Loucy (cell line): ENCODE measurements at regions not wholly inside any gene's neighbourhood (a gene's known extent, or its start where the extent isn't known, plus 50 kb on each side); places are given as distances from the start of the nearest gene placed in this dataset.

Source experiments
- H2AFZ ChIP-seq: fragments of 200-600 bp; sonication (generic); 2 replicates; pipeline ENCODE4 v1.6.0; 2016; ENCODE audit warnings: antibody characterized with exemption, mild to moderate bottlenecking, low read length, moderate library complexity
- H3F3A ChIP-seq: fragments of 200-600 bp; 2 replicates; pipeline ENCODE4 v1.6.0; 2016; ENCODE audit warnings: antibody characterized with exemption, low read depth, mild to moderate bottlenecking
- H3K27me3 ChIP-seq: fragments of 200-600 bp; sonication (generic); 2 replicates; pipeline ENCODE4 v1.6.1; 2014; ENCODE audit warnings: low read length, mild to moderate bottlenecking; ENCODE audit not compliant: insufficient read depth, poor library complexity, severe bottlenecking
- H3K36me3 ChIP-seq: fragments of 200-600 bp; sonication (generic); 2 replicates; pipeline ENCODE4 v1.6.1; 2016; ENCODE audit warnings: low read length; ENCODE audit not compliant: insufficient read depth
- H3K4me1 ChIP-seq: fragments of 200-600 bp; sonication (generic); 2 replicates; pipeline ENCODE4 v1.5.1; 2014; ENCODE audit warnings: low read length, mild to moderate bottlenecking; ENCODE audit not compliant: insufficient read depth, poor library complexity, severe bottlenecking
- H3K4me2 ChIP-seq: fragments of 200-600 bp; sonication (generic); 2 replicates; pipeline ENCODE4 v1.6.0; 2014; ENCODE audit warnings: antibody characterized with exemption, low read length, low read depth, mild to moderate bottlenecking; ENCODE audit not compliant: poor library complexity, severe bottlenecking
- H3K4me3 ChIP-seq: fragments of 200-600 bp; sonication (generic); 2 replicates; pipeline ENCODE4 v1.5.1; 2014; ENCODE audit warnings: low read length, mild to moderate bottlenecking, mixed read lengths; ENCODE audit not compliant: poor library complexity, severe bottlenecking
- H3K79me2 ChIP-seq: fragments of 200-600 bp; sonication (generic); 2 replicates; pipeline ENCODE4 v1.6.1; 2014; ENCODE audit warnings: low read length; ENCODE audit not compliant: insufficient read depth
- H3K9ac ChIP-seq: fragments of 200-600 bp; sonication (generic); 2 replicates; pipeline ENCODE4 v1.6.0; 2014; ENCODE audit warnings: mild to moderate bottlenecking, low read depth, low read length, moderate library complexity; ENCODE audit not compliant: poor library complexity, severe bottlenecking
- H3K9me2 ChIP-seq: fragments of 200-600 bp; sonication (generic); replicated peaks from 2 replicates; pipeline ENCODE4 v1.6.1; 2016; ENCODE audit warnings: low read depth, low read length, mixed read lengths
- H3K9me3 ChIP-seq: fragments of 200-600 bp; sonication (generic); 2 replicates; pipeline ENCODE4 v1.6.1; 2014; ENCODE audit warnings: mild to moderate bottlenecking, antibody characterized with exemption, low read length, low read depth; ENCODE audit not compliant: insufficient read depth
- H4K20me1 ChIP-seq: fragments of 200-600 bp; sonication (generic); 2 replicates; pipeline ENCODE4 v1.6.0; 2014; ENCODE audit warnings: antibody characterized with exemption, low read length, mild to moderate bottlenecking; ENCODE audit not compliant: insufficient read depth, poor library complexity, severe bottlenecking
- EZH2phosphoT487 ChIP-seq: fragments of 200-600 bp; IDR thresholded peaks from 2 replicates; pipeline ENCODE4 v1.6.1; 2018; ENCODE audit warnings: antibody characterized with exemption, mild to moderate bottlenecking, moderate library complexity, borderline replicate concordance
- TF ChIP-seq, protein P1 (sequence below): fragments of 200-600 bp; sonication (generic); conservative IDR thresholded peaks from 2 replicates; pipeline ENCODE4 v1.5.1; 2014; ENCODE audit warnings: mild to moderate bottlenecking, antibody characterized with exemption, low read length

DNA sequence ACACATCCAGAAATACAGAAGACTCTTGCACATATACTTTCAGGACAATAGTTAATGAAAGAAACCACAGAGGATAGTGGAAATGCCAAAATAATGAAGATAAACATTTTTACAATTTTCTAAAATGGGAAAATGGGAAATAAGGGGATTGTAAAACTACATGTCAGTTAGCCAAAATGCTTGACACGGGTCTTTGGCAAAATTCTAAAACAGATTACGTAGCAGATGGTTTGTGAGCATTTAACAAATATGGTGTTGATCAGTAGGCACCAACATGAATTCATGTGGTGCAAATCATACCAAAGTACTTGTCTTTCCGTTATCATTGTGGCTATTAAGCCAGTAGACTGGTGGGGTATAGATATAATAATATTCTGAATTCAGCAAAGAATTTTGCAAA is 348.5 kb upstream of the ROBO1 start:
- no peaks in the 10 kb centered on the region for H4K20me1 ChIP-seq
- no peaks in the 10 kb centered on the region for H3K79me2 ChIP-seq
- H2AFZ ChIP-seq: no peak overlapping the region
- no peak overlapping the region for H3K9ac ChIP-seq
- no peak overlapping the region for H3K4me2 ChIP-seq
- no peak overlapping the region for H3K4me3 ChIP-seq
- no peaks in the 10 kb centered on the region for H3K9me2 ChIP-seq
- TF ChIP-seq, protein P1, sequence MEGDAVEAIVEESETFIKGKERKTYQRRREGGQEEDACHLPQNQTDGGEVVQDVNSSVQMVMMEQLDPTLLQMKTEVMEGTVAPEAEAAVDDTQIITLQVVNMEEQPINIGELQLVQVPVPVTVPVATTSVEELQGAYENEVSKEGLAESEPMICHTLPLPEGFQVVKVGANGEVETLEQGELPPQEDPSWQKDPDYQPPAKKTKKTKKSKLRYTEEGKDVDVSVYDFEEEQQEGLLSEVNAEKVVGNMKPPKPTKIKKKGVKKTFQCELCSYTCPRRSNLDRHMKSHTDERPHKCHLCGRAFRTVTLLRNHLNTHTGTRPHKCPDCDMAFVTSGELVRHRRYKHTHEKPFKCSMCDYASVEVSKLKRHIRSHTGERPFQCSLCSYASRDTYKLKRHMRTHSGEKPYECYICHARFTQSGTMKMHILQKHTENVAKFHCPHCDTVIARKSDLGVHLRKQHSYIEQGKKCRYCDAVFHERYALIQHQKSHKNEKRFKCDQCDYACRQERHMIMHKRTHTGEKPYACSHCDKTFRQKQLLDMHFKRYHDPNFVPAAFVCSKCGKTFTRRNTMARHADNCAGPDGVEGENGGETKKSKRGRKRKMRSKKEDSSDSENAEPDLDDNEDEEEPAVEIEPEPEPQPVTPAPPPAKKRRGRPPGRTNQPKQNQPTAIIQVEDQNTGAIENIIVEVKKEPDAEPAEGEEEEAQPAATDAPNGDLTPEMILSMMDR: no peak
- TF ChIP-seq EZH2phosphoT487: no peak
- H3K27me3 ChIP-seq: no peaks in the 10 kb centered on the region
- H3K9me3 ChIP-seq: no peaks in the 10 kb centered on the region
- no peaks in the 10 kb centered on the region for H3K4me1 ChIP-seq
- H3F3A ChIP-seq: no peaks in the 10 kb centered on the region
- no peaks in the 10 kb centered on the region for H3K36me3 ChIP-seq

DNA sequence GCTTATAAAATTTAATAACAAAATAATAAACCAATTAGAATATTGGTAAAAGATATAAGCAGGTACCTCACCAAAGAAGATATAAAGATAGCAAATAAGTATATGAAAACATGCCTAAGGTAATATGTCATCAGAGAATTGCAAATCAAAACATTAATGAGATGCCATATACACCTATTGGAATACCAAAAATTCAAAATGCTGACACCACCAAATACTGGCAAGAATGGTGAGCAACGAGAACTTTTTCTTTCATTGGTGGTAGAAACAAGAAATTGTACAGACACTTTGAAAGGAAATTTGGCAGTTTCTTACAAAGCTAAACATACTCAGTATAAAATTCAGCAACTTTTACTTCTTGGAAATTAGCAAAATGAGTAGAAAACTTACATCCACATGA is 346.9 kb upstream of the ROBO1 start:
- H3F3A ChIP-seq: no peaks in the 10 kb centered on the region
- H3K4me1 ChIP-seq: no peaks in the 10 kb centered on the region
- H3K79me2 ChIP-seq: no peaks in the 10 kb centered on the region
- no peak overlapping the region for H3K4me3 ChIP-seq
- no peaks in the 10 kb centered on the region for H3K9me2 ChIP-seq
- H3K4me2 ChIP-seq: no peak overlapping the region
- no peaks in the 10 kb centered on the region for H3K36me3 ChIP-seq
- no peaks in the 10 kb centered on the region for H4K20me1 ChIP-seq
- no peaks in the 10 kb centered on the region for H3K27me3 ChIP-seq
- no peak overlapping the region for H2AFZ ChIP-seq
- no peak for TF ChIP-seq EZH2phosphoT487
- TF ChIP-seq, protein P1: no peak
- no peaks in the 10 kb centered on the region for H3K9me3 ChIP-seq
- no peak overlapping the region for H3K9ac ChIP-seq

- Histone ChIP-seq H3F3A (no peaks in the 10 kb centered on the region), H3K36me3 (no peaks in the 10 kb centered on the region), H3K4me1 (no peaks in the 10 kb centered on the region), H3K4me2 (no peak overlapping the region), H3K9ac (no peak overlapping the region), H4K20me1 (no peaks in the 10 kb centered on the region), H3K9me3 (no peaks in the 10 kb centered on the region), H3K4me3 (no peak overlapping the region), H2AFZ (no peak overlapping the region), H3K79me2 (no peaks in the 10 kb centered on the region), H3K9me2 (no peaks in the 10 kb centered on the region), H3K27me3 (no peaks in the 10 kb centered on the region)
- no peak for TF ChIP-seq EZH2phosphoT487
- TF ChIP-seq, protein P1: no peak
Measured at GRCh38 chr3:80113331-80113730, 345.5 kb upstream of the ROBO1 start.
